ENCODE measurements at regions not wholly inside any gene's neighbourhood (a gene's known extent, or its start where the extent isn't known, plus 50 kb on each side); places are given as distances from the start of the nearest gene placed in this dataset.

- no peak for TF ChIP-seq GTF3A (CRISPR knock-in tag; conservative IDR thresholded peaks at IDR 0.05)
- TF ChIP-seq ZHX2 (IDR thresholded peaks at IDR 0.05; ENCODE audit: low read depth) = no peak
- TF ChIP-seq ZHX2 (CRISPR knock-in tag; IDR thresholded peaks at IDR 0.05; ENCODE audit: borderline replicate concordance) = no peak
- TF ChIP-seq PCBP2 (optimal IDR thresholded peaks at IDR 0.05; ENCODE audit: low read depth, low read length, poor library complexity, severe bottlenecking) = no peak
These were observed 535.8 kb downstream of the EBF1 start (continued) for GRCh38 chr5:158563760-158564390.

GRCh38 chr5:158561562-158562190 lies 538.0 kb downstream of the EBF1 start:
- Histone ChIP-seq H3K36me3 (replicated peaks in 1 of 2; ENCODE audit: control insufficient read depth in 1 of 2, insufficient read depth in 2 of 2, low read length in 2 of 2) (no peaks in the 10 kb centered on the region), H3K4me3 (replicated peaks in 1 of 3; ENCODE audit: insufficient read depth in 1 of 3, low read depth in 2 of 3, low read length in 3 of 3) (no peak overlapping the region), H3K27me3 (ENCODE audit: control insufficient read depth in 1 of 2, insufficient read depth in 2 of 2, low read length in 2 of 2) (no peaks in the 10 kb centered on the region), H4K20me1 (ENCODE audit: insufficient read depth, low read length) (no peaks in the 10 kb centered on the region), H3K9ac (ENCODE audit: insufficient read depth, low read depth, low read length) (no peak overlapping the region), H3K27ac (ENCODE audit: extremely low read length, insufficient read depth, low read length) (no peak overlapping the region), H3K79me2 (ENCODE audit: insufficient read depth, low read length) (no peaks in the 10 kb centered on the region), H3K4me1 (ENCODE audit: insufficient read depth, low read length) (peaks cover 11% of the 10 kb centered on the region), H3K9me3 (ENCODE audit: low read length) (no peaks in the 10 kb centered on the region; the same call in 1 of the 2 replicates), H3K4me2 (ENCODE audit: low read depth, low read length) (no peak overlapping the region), H2AFZ (ENCODE audit: low read length) (no peak overlapping the region)
- no peak for DNase-seq (ENCODE audit: low spot score)
- ChIA-PET POLR2A (no interaction called here), CTCF (ENCODE audit: low intra/inter-chr PET ratio, low total read pairs) (no interaction called here)
- intact Hi-C loops (cut with micrococcal nuclease; ENCODE audit: unreplicated experiment) (no loop called here), in situ Hi-C loops (cut with HindIII; ENCODE audit: extremely low pct_ligation_motif_present, low pct_unique_long_range_greater_than_20kb) (no loop called here)
- WGBS (ENCODE audit: low lambda C conversion rate) = 18% methylated on average over 7 of the region's 7 CpGs
- no TSS peak for BruUV-seq (replicated peaks)
- FAIRE-seq = no peak
- ATAC-seq = no peak
- no peak for TF ChIP-seq DNMT1 (CRISPR knock-in tag; IDR thresholded peaks at IDR 0.05)
- TF ChIP-seq PHF20 (CRISPR knock-in tag; IDR thresholded peaks at IDR 0.05) = no peak
- no peak for TF ChIP-seq SNRNP70 (IDR thresholded peaks at IDR 0.05; ENCODE audit: low read depth, low read length)
- TF ChIP-seq ZNF629 (CRISPR knock-in tag; conservative IDR thresholded peaks at IDR 0.05) = no peak
- no peak for TF ChIP-seq POLR2A (IDR thresholded peaks at IDR 0.05; ENCODE audit: insufficient read depth in 1 of 2, low read depth in 2 of 2, low read length in 2 of 2)
- no peak for TF ChIP-seq ZNF607 (CRISPR knock-in tag; IDR thresholded peaks at IDR 0.05; ENCODE audit: borderline replicate concordance)
- no peak for TF ChIP-seq ZMAT5 (CRISPR knock-in tag; IDR thresholded peaks at IDR 0.05; ENCODE audit: borderline replicate concordance, low read depth)
- no peak for TF ChIP-seq ZNF564 (CRISPR knock-in tag; IDR thresholded peaks at IDR 0.05)
- TF ChIP-seq NR3C1 (CRISPR knock-in tag; IDR thresholded peaks at IDR 0.05) = no peak
- TF ChIP-seq TFDP1 (CRISPR knock-in tag; IDR thresholded peaks at IDR 0.05; ENCODE audit: borderline replicate concordance) = no peak
- TF ChIP-seq KLF9 (CRISPR knock-in tag; IDR thresholded peaks at IDR 0.05; ENCODE audit: low read depth) = no peak
- no peak for TF ChIP-seq ZNF34 (CRISPR knock-in tag; IDR thresholded peaks at IDR 0.05; ENCODE audit: borderline replicate concordance)
- no peak for TF ChIP-seq FOXC1 (CRISPR knock-in tag; IDR thresholded peaks at IDR 0.05; ENCODE audit: borderline replicate concordance)
